Stimulated activated CD4-positive, alpha-beta T cell treated with anti-CD3 and anti-CD28 coated beads, Interleukin-2, amount 100 ng/mL, for 48 hours (primary cell): ENCODE measurements at regions not wholly inside any gene's neighbourhood (a gene's known extent, or its start where the extent isn't known, plus 50 kb on each side); places are given as distances from the start of the nearest gene placed in this dataset.
"Not testable (repeated sequence)": the region's sequence is repeated elsewhere in the genome, so short reads cannot be mapped to it uniquely, and the experiment has no call there.

Experiments
- DNase-seq, 2 donors: peaks; one replicate each; pipeline ENCODE4 v3.0.0-alpha.2; 2020

GRCh38 chr18:34534642-34535041 is 175.5 kb upstream of the DTNA start:
- DNase-seq: not testable (repeated sequence)

DNA sequence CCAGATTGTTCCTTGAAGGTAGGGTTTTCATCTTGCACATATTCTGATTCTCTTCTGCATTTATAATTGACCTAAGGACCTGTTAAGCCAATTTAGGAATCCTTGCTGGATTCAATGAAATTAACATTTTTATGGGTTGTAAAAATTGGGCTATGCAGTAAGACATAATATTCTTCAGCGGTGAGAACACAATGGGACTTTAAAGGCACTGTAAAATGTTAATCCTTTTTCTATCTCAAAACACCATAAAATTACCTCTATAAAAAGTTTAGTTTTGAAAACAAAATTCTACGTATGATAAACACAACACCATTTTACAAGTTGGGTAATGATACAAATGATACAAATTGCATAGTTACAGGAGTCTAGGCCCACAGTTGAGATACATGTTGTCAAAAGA is 169.2 kb upstream of the DTNA start:
- no peak for DNase-seq

DNA sequence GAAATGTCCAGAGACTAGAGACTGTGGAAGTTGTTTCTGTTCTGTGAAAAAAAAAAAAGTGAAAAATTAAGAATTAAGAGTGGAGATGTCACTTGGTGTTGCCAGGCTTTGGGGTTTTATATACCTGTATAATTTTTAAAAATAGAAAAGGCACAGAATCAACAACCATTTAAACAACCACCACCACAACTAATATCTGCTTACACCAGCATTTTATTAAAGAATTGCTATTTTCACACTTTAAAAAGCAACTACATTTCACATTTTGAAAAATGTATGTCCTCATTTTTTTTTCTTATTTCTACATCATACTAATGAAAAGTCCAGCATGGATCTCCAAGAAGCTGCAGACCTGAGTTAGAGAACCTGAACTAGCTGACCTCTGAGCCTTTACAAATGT is 167.5 kb upstream of the DTNA start:
- no peak for DNase-seq

DNA sequence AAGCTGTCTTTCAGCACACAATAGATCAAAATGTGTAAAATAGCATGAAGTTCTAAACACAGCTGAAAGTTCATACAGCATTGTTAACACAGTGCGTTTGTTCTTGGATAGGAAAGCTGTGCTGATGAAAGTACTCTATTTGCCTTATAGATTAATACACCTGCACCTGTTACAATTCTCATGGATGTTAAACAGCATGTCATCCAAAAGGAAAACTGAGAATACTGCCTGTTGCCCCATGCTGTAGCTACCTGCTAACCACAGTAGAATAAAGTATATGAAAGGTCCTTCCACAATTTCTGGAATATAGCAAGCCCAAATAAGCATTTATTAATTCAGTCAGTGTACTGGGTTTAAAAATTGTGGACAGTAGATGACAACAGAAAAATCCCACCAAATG is 166.7 kb upstream of the DTNA start:
- DNase-seq: no peak

DNA sequence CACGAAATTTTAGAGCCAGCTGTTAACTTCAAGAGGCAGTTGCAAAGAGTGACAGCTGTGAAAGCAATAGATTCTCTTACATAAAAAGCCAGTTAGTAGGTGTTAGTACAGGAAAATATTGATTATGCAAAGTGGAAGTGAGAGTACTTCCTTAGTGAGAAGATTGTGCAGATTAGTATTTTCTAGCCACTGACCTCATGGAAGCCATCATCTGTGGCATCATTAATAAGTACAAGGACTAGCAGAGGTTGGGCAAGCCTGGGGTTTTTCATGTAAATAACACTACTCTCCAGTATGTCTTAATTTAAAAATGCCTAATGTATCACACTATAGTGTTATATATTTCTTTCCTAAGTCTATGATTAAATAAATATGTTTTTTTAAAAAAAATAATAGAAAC is 166.2 kb upstream of the DTNA start:
- no peak for DNase-seq

DNA sequence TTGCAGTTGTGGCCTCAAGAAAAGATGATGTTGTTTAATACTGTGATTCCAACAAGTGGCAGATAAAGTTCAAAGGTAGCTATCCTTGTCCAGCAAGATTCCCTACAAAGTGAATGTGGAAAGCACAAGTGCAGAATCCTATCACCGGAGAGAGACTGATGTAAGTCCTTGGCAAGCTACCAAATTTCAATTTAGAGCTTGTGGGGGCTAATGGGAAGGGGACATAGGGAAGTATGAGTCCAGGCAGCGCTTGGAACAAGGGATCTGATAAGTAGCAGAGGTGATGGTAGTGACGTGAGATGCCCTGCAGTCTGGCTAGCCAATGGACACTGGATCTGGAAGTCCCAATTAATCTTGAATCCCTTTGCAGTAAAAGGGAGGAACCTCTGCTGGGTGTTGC is 165.2 kb upstream of the DTNA start:
- DNase-seq: no peak

- DNase-seq: no peak
These were observed 161.8 kb upstream of the DTNA start for GRCh38 chr18:34548120-34548972.

DNA sequence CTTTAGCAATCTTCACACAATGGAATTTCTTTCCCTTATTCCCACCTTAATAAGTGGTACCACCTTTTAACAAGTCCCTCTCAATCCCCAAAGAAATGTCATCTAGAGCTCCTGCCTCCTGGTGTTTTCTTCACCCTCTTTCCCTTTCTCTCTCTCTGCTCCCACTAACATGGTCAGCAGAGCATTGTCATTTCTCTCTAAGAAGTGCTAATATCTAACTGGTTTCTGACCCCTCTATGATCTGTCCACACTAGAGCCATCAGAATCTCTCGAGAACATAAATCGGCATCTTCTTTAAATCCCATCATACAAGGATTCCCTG is 161.2 kb upstream of the DTNA start:
- DNase-seq: no peak

GRCh38 chr18:34549367-34549766 is 160.7 kb upstream of the DTNA start:
- no peak for DNase-seq

- no peak for DNase-seq
These were observed 159.9 kb upstream of the DTNA start for GRCh38 chr18:34550156-34550555.

GRCh38 chr18:34550902-34551301 is 159.2 kb upstream of the DTNA start:
- DNase-seq: no peak

DNA sequence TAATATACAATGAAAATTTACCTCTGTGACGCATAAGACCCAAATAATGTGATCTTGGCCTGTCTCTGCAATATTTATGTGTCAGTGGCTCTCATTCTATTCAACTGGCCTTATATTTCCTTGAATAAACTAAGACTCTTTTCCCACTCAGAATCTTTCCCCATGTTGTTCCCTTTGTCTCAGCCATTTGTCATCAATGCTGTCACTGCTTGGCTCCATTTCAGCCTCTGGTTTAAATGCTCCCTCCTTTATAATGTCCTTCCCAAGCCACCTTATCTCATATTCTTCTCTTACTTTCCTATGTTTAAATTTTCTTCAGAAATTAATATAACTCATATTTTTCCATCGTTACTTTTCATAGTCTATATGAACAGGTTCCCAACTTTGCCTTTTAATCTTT is 158.3 kb upstream of the DTNA start:
- DNase-seq: no peak

DNA sequence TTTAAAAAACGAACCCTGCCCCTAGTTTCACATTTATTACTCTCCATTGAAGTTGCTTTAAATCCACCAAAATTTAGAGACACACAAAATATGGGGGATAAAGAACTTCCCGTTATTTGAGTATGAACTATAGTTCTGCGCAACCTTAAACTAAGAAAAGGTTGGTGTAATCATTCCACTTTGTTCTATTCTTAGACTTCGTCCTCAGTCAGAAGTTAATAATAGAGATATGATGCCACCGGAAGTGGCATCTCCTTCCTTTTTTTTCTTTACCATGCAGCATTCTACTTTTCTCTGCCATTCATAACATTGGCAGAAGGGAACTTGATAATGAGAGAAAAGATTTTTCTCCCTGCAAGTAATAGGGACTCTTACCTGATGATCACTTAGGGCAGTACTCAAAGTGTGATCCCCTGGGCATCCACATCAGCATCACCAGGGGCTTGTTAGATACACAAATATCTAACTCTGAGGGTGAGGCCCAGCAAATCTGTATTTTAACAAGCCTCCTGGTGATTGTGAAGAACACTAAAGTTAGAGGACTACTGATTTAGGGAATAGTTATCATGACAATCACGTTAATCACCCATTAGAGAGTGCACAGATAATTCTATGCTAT is 147.7 kb upstream of the DTNA start:
- DNase-seq: no peak

DNA sequence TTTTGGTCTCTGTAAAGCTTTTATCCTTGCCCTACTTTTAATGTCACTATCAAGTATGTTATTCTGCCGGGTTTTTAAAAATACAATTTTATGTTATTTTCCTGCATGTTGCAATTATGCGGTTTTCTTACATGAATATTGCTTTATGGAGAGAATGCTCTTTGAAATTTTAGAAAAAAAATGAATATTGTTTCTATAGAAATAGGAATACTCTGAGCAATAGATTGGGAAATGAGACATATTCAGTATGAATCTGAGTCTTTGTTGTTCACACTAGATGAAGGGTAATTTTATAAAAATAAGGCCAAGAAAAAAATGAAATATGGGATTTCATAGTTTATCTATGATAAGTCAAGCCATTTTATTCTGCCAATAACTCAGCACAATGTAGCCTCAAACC is 142.2 kb upstream of the DTNA start:
- DNase-seq: no peak

DNA sequence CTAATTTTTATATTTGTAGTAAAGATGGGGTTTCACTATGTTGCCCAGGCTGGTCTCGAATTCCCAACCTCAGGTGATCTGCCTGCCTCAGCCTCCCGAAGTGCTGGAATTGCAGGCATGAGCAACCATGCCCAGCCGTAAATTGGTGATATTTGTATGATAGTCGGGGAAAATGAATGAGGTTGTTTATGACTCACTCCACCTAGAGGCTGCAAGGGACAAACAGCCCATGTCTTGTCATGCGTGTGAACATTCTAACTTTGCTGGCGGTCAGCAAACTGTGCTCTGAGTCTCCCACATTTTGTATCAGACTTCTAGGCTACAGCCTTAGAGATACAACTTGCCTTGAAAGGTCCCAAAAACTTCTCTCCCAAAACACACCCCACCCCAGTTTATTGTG is 133.5 kb upstream of the DTNA start:
- no peak for DNase-seq

DNA sequence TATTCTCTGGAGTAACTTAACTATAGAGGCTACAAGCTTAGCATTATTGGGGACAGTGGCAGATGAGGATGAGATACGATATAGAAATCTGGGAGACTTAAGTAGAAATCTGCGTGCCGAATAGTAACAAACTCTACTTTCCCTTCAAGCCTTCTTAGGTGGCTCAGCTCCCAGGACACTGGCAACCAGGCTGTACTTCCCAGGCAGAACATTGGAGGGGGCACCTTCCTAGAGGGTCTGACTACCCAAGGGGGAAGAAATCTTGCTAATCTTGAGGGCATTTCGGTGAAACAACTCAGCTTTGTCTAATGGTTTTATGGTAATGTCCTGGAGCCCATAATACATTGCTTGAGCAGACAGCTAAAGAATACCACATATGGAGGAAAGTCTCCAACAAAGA is 126.2 kb upstream of the DTNA start:
- no peak for DNase-seq

DNA sequence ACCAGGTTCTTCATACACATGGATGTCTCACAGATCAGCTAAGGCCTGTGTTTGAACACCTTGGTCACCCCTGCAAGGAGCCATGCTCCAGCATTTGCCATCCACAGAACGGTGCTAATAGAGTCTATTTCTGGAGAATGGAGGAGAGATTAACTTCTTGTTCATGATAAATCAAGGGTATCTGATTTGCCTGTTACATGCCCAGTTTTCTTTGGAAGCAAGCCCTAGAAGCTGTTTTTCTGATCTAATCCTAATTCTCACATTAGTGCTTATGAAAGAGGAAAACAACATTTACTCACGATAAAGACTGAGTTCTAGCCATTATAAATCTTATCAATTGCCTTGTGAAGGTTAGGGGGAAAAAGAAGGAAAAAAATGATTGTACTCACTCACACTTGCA is 119.6 kb upstream of the DTNA start:
- no peak for DNase-seq

DNA sequence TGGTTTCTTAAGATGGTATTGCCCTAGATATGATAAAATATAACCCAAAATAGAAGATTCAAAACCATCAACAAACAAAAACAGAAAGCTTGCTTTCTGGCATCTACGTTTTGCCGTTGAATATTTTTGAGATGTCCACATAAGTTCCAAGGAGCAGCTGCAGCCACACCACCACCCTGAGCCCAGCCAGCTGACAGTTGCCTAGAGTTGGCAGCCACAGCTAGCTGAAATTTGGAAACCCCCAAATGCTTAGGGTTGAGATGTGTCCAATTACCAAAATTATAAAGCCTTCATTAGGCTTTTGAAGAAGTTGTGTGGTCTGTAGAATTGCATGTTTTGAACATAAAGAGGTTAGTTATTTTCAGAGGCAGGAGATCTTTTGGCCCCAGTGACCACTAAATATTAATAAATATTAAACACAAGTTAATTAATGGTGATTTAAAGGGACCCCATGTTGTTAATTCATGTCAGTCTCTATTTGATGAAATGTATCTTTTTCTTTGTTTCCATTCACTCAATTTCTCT is 118.1 kb upstream of the DTNA start:
- DNase-seq: no peak

DNA sequence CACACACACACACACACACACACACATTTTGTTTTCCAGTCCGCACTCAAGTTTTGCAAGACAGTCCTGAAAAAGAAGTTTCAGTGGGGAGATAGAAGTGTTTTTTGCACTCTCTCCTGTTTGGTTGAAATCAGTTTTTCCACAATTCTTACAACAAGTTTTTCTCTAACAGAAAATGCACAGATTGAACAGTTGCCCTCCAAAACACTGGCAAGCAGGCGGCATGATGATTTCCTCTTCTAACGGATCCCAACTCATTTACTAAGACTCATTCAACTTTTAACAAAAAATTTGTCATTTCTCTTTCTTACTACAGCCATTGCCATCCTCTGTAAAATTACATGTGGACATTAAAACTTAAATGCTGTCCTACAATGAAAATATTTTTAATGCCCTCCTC is 117.6 kb upstream of the DTNA start:
- no peak for DNase-seq

GRCh38 chr18:34592961-34593382 is 117.1 kb upstream of the DTNA start:
- DNase-seq: no peak

- no peak for DNase-seq
These were observed 115.8 kb upstream of the DTNA start for GRCh38 chr18:34594266-34594665.

DNA sequence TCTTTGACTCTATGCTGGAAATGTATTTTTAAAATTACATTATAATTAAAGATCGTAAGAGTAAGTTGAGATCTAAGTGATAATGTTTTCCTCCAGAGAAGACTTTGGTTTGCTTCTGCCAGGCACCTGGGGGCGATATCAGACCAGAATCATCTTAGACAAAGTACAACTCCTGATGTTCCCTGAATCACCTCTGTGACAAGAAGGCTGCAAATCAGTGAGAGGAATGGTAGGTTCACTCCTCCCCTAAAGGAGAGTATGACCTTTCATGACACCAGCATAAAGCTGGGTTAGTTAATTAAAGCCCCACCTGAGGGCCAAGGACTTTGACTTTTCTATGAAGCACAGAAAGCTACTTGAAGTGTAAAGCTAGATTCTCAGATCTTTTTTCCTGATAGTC is 114.4 kb upstream of the DTNA start:
- no peak for DNase-seq

DNA sequence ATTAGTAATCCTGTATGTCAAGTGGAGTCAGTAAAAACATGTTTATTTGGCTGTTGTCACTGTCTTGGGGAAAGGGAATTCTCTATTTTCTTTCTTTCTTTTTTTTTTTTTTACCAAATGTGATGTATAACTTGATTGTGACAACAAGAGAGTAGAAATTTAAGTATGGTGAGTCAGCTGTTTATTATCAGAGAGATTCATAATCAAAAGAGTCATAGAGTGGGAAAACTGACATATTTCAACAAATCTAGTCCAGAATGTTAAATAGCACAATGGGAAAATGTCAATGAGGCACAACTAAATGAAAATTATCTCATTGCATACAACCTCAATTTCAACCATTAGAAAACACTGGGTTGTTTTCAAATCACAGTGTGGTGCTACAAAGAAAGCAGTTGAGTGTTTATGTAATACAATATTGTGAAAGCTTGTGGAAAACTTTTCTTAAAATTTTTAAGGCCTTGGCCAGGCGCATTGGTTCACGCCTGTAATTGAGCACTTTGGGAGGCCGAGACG is 111.9 kb upstream of the DTNA start:
- DNase-seq: no peak

DNA sequence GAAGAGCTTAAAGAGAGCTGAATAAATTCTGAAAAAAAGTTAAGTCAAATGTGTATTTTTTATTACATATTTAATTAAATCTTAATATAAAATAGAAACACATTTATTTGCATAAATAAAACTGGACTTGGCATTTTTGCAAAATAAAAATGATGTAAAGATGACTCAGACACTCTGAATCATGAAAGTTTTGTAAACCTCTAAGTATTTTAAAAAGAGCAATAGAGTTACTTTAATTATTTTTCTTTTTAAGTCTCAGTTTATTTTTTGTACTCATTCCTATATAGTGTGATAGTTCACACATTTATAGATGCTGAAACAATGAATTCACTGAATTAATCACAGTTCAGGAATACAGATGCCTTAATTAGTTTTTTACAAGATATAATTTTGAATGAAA is 109.9 kb upstream of the DTNA start:
- no peak for DNase-seq
